ENCODE measurements at regions not wholly inside any gene's neighbourhood (a gene's known extent, or its start where the extent isn't known, plus 50 kb on each side); places are given as distances from the start of the nearest gene placed in this dataset.

GRCh38 chr5:116892993-116893392 lies 318.4 kb upstream of the SEMA6A start:
- Histone ChIP-seq H2BK20ac (ENCODE audit: low read depth, low read length, poor library complexity, severe bottlenecking) (no peak overlapping the region), H2BK120ac (ENCODE audit: low read depth, low read length, poor library complexity, severe bottlenecking) (no peak overlapping the region), H3K23me2 (ENCODE audit: insufficient read length, low read depth, low read length, poor library complexity, severe bottlenecking) (no peaks in the 10 kb centered on the region), H2AFZ (ENCODE audit: low read length) (no peak overlapping the region), H2AK5ac (ENCODE audit: insufficient read length, low read length) (no peak overlapping the region), H3K4me2 (ENCODE audit: insufficient read depth, insufficient read length, low read length) (no peak overlapping the region), H3K18ac (ENCODE audit: insufficient read length, low read depth, low read length) (no peak overlapping the region), H4K91ac (ENCODE audit: insufficient read length, low read depth, low read length) (no peak overlapping the region), H3K56ac (ENCODE audit: insufficient read length, low read depth, low read length) (no peak overlapping the region), H3K27ac (ENCODE audit: insufficient read length, low read depth, low read length) (no peak overlapping the region), H3K27me3 (ENCODE audit: insufficient read depth, low read length) (no peaks in the 10 kb centered on the region), H3T11ph (ENCODE audit: low read length) (no peak overlapping the region), H3K79me2 (ENCODE audit: insufficient read depth, low read length) (no peaks in the 10 kb centered on the region), H4K5ac (ENCODE audit: insufficient read length, low read depth, low read length) (no peak overlapping the region), H3K4me1 (ENCODE audit: insufficient read depth, low read length) (0 out of 2 replicates have a peak, but pooled peaks cover under 1% of the 10 kb centered on the region), H3K79me1 (ENCODE audit: insufficient read depth, low read depth, low read length, poor library complexity, severe bottlenecking) (no peaks in the 10 kb centered on the region), H4K8ac (replicated peaks; ENCODE audit: insufficient read length, low read depth, low read length) (no peak overlapping the region), H3K23ac (ENCODE audit: insufficient read length, low read depth, low read length) (no peak overlapping the region), H4K20me1 (ENCODE audit: control insufficient read depth, insufficient read depth, insufficient read length) (no peaks in the 10 kb centered on the region), H3K9me3 (ENCODE audit: control insufficient read depth, low read depth, low read length) (no peaks in the 10 kb centered on the region), H3K14ac (ENCODE audit: insufficient read depth, low read length) (no peak overlapping the region), H2BK15ac (ENCODE audit: low read depth, low read length) (no peak overlapping the region), H2BK12ac (ENCODE audit: insufficient read length, low read depth, low read length) (no peak overlapping the region), H2BK5ac (ENCODE audit: insufficient read length, low read length) (no peak overlapping the region), H3K4ac (ENCODE audit: low read depth, low read length) (no peak overlapping the region), H3K9ac (ENCODE audit: extremely low read depth, insufficient read length, low read length) (no peak overlapping the region)
- Mint-ChIP-seq H3K36me3 (ENCODE audit: insufficient read depth in 1 of 3, low read depth in 3 of 3) (no peaks in the 10 kb centered on the region), H3K4me1 (peaks cover 8 to 16% of the 10 kb centered on the region in 2 experiments), H3K27me3 (ENCODE audit: low read depth) (no peaks in the 10 kb centered on the region), H3K9me3 (no peaks in the 10 kb centered on the region), H3K27ac (peak overlapping the region in 1 of 3 experiments; percentile 2; a peak in 1 of 7 replicates), H3K4me3 (no peak overlapping the region)
- TF ChIP-seq CTCF (conservative IDR thresholded peaks at IDR 0.05): no peak
- DNase-seq: no peak
